ENCODE measurements at regions not wholly inside any gene's neighbourhood (a gene's known extent, or its start where the extent isn't known, plus 50 kb on each side); places are given as distances from the start of the nearest gene placed in this dataset.

GRCh38 chr15:31265871-31266711 lies 60.5 kb upstream of the KLF13 start (continued):
- TF ChIP-seq REST (IDR thresholded peaks at IDR 0.05; ENCODE audit: low read depth, low read length) (no peak), PBX3 (IDR thresholded peaks at IDR 0.05; ENCODE audit: insufficient replicate concordance, low read depth, low read length) (peak; percentile 18), TCF12 (IDR thresholded peaks at IDR 0.05; ENCODE audit: low read depth, low read length) (peak; percentile 100), ZNF687 (IDR thresholded peaks at IDR 0.05) (peak; percentile 69), WRNIP1 (IDR thresholded peaks at IDR 0.05; ENCODE audit: borderline replicate concordance, low read depth, low read length) (no peak), GATAD2B (conservative IDR thresholded peaks at IDR 0.05; ENCODE audit: low read depth) (peak; percentile 40; the same call in 1 of the 2 replicates), JUND (IDR thresholded peaks at IDR 0.05; ENCODE audit: low read depth, low read length) (no peak), HDAC6 (IDR thresholded peaks at IDR 0.05; ENCODE audit: unreplicated experiment) (no peak), CEBPB (IDR thresholded peaks at IDR 0.05; ENCODE audit: borderline replicate concordance in 1 of 2, low read depth in 2 of 2, low read length in 2 of 2) (peak in 1 of 2 experiments; percentile 63; a peak in 1 of 4 replicates), ZSCAN29 (IDR thresholded peaks at IDR 0.05) (no peak), BRCA1 (IDR thresholded peaks at IDR 0.05; ENCODE audit: low read depth, low read length) (no peak), RAD21 (IDR thresholded peaks at IDR 0.05; ENCODE audit: insufficient read depth, low read depth, low read length) (peak; percentile 32), SREBF1 (IDR thresholded peaks at IDR 0.05; ENCODE audit: low read length) (no peak), E2F4 (IDR thresholded peaks at IDR 0.05; ENCODE audit: low read depth, low read length) (no peak), BCL3 (IDR thresholded peaks at IDR 0.05; ENCODE audit: borderline replicate concordance, insufficient read depth, low read depth, low read length, poor library complexity, severe bottlenecking) (peak; percentile 45), ELK1 (IDR thresholded peaks at IDR 0.05; ENCODE audit: low read depth, low read length) (no peak)
